SK-N-SH (cell line): ENCODE measurements at regions not wholly inside any gene's neighbourhood (a gene's known extent, or its start where the extent isn't known, plus 50 kb on each side); places are given as distances from the start of the nearest gene placed in this dataset.

Source experiments
- CTCF ChIA-PET: fragments of 300-600, 350-600 bp; formaldehyde crosslinking; extraction: SDS; loops from one replicate; lab custom pipeline; 2021; lab: Yijun Ruan, JAX
- POLR2A ChIA-PET: fragments of 350-600 bp; sonication (Branson Sonifier 250); formaldehyde crosslinking; extraction: SDS; loops from one replicate; lab custom pipeline; 2020; ENCODE audit warnings: antibody characterized with exemption, inconsistent platforms; lab: Yijun Ruan, JAX
- DNase-seq: peaks from one replicate; pipeline ENCODE4 v3.0.0; 2012
- H2AFZ ChIP-seq: fragments of 200-600 bp; sonication (generic); 2 replicates; pipeline ENCODE4 v1.8.1; 2016; ENCODE audit warnings: antibody characterized with exemption, mild to moderate bottlenecking, low read depth
- H3F3A ChIP-seq: fragments of 200-600 bp; sonication (generic); replicated peaks from 2 replicates; pipeline ENCODE3; 2016; ENCODE audit warnings: antibody characterized with exemption, mild to moderate bottlenecking; ENCODE audit not compliant: insufficient read depth
- H3K27ac ChIP-seq, 2 experiments: fragments of 200-500 bp in 1 of 2; fragments of 200-600 bp in 1 of 2; sonication (Bioruptor generic) in 1 of 2; sonication (generic), shearing (Covaris generic) in 1 of 2; 2 replicates each; pipeline versions ENCODE4 v1.5.1 to v1.6.1; 2014 to 2016; ENCODE audit warnings: low read depth in 2 of 2, inconsistent platforms in 1 of 2, low read length in 1 of 2, mild to moderate bottlenecking in 1 of 2, mixed read lengths in 1 of 2
- H3K27me3 ChIP-seq: fragments of 200-600 bp; sonication (generic), shearing (Covaris generic); 2 replicates; pipeline ENCODE4 v1.6.1; 2016; ENCODE audit warnings: mixed run types; ENCODE audit not compliant: insufficient read depth
- H3K36me3 ChIP-seq, 2 experiments: fragments of 200-500 bp in 1 of 2; fragments of 200-600 bp in 1 of 2; sonication (Bioruptor generic) in 1 of 2; sonication (generic) in 1 of 2; replicated peaks in 1 of 2; 2 replicates each; pipeline versions ENCODE3 to v1.5.1; 2014 to 2016; ENCODE audit warnings: low read length in 1 of 2, mild to moderate bottlenecking in 1 of 2; ENCODE audit not compliant: insufficient read depth in 2 of 2, control insufficient read depth in 1 of 2
- H3K4me1 ChIP-seq, 2 experiments: fragments of 200-500 bp in 1 of 2; fragments of 200-600 bp in 1 of 2; sonication (Bioruptor generic) in 1 of 2; sonication (generic), shearing (Covaris generic) in 1 of 2; 2 replicates each; pipeline versions ENCODE4 v1.5.1 to v1.6.1; 2014 to 2016; ENCODE audit warnings: low read depth in 1 of 2, low read length in 1 of 2, mixed run types in 1 of 2; ENCODE audit not compliant: insufficient read depth in 2 of 2, control insufficient read depth in 1 of 2
- H3K4me2 ChIP-seq: fragments of 200-600 bp; sonication (generic), shearing (Covaris generic); 2 replicates; pipeline ENCODE4 v1.6.1; 2017; ENCODE audit warnings: mixed run types
- H3K4me3 ChIP-seq, 2 experiments: fragments of 200-500 bp in 1 of 2; fragments of 200-600 bp in 1 of 2; sonication (Bioruptor generic) in 1 of 2; sonication (generic), shearing (Covaris generic) in 1 of 2; 2 replicates each; pipeline versions ENCODE4 v1.5.1 to v1.8.1; 2014 to 2016; ENCODE audit warnings: low read depth in 2 of 2, inconsistent platforms in 1 of 2, low read length in 1 of 2, mild to moderate bottlenecking in 1 of 2, mixed read lengths in 1 of 2, moderate library complexity in 1 of 2
- H3K79me2 ChIP-seq: fragments of 200-600 bp; sonication (generic); 2 replicates; pipeline ENCODE4 v1.8.1; 2017; ENCODE audit warnings: mild to moderate bottlenecking; ENCODE audit not compliant: insufficient read depth
- H3K9ac ChIP-seq: fragments of 200-600 bp; sonication (generic); 2 replicates; pipeline ENCODE4 v1.6.1; 2017; ENCODE audit warnings: mixed run types
- H3K9me2 ChIP-seq: fragments of 200-600 bp; sonication (generic); 2 replicates; pipeline ENCODE4 v1.6.1; 2017; ENCODE audit warnings: mixed run types
- H3K9me3 ChIP-seq: fragments of 200-600 bp; sonication (generic); 2 replicates; pipeline ENCODE4 v1.6.1; 2017; ENCODE audit warnings: mixed run types, mild to moderate bottlenecking, moderate library complexity
- H4K20me1 ChIP-seq: fragments of 200-600 bp; sonication (generic); 2 replicates; pipeline ENCODE4 v1.6.1; 2017; ENCODE audit warnings: mild to moderate bottlenecking, mixed run types; ENCODE audit not compliant: insufficient read depth
- CHD2 ChIP-seq: fragments of 150-350 bp; IDR thresholded peaks from 2 replicates; pipeline ENCODE4 v1.6.1; 2018; ENCODE audit warnings: low read length; ENCODE audit not compliant: partially characterized antibody
- ELF1 ChIP-seq: IDR thresholded peaks from 2 replicates; pipeline ENCODE4 v1.4.0; 2012
- FOSL2 ChIP-seq: IDR thresholded peaks from 2 replicates; pipeline ENCODE4 v1.4.0; 2012; ENCODE audit warnings: low read depth, mild to moderate bottlenecking, moderate library complexity, borderline replicate concordance
- FOXJ3 ChIP-seq: sonication (generic); formaldehyde crosslinking; IDR thresholded peaks from 2 replicates; pipeline ENCODE4 v1.5.1; 2020; ENCODE audit warnings: mild to moderate bottlenecking, missing genetic modification reagents
- GABPA ChIP-seq: IDR thresholded peaks from 2 replicates; pipeline ENCODE4 v1.4.0; 2012; ENCODE audit warnings: low read depth, mild to moderate bottlenecking
- GATA2 ChIP-seq: sonication (generic); formaldehyde crosslinking; IDR thresholded peaks from 2 replicates; pipeline ENCODE4 v1.5.0; 2020; ENCODE audit warnings: mild to moderate bottlenecking, missing genetic modification reagents
- IRF3 ChIP-seq: fragments of 150-350 bp; IDR thresholded peaks from 2 replicates; pipeline ENCODE4 v1.6.1; 2016; ENCODE audit warnings: mild to moderate bottlenecking, low read depth, low read length
- MEF2A ChIP-seq: IDR thresholded peaks from 2 replicates; pipeline ENCODE4 v1.4.0; 2012; ENCODE audit warnings: low read depth, borderline replicate concordance
- NFIC ChIP-seq: IDR thresholded peaks from 2 replicates; pipeline ENCODE4 v1.4.0; 2012; ENCODE audit warnings: borderline replicate concordance
- NRF1 ChIP-seq: IDR thresholded peaks from 2 replicates; pipeline ENCODE4 v1.6.1; 2012; ENCODE audit warnings: low read depth, mild to moderate bottlenecking, low read length
- RXRA ChIP-seq: IDR thresholded peaks from 2 replicates; pipeline ENCODE4 v1.4.0; 2012; ENCODE audit warnings: low read depth, mild to moderate bottlenecking, borderline replicate concordance
- SMC3 ChIP-seq: IDR thresholded peaks from 2 replicates; pipeline ENCODE4 v1.6.1; 2012; ENCODE audit warnings: low read depth, low read length, improper control_type of control experiment
- USF1 ChIP-seq: IDR thresholded peaks from 2 replicates; pipeline ENCODE4 v1.4.0; 2012; ENCODE audit warnings: low read depth, borderline replicate concordance
- ZBTB33 ChIP-seq: IDR thresholded peaks from 2 replicates; pipeline ENCODE4 v1.4.0; 2012; ENCODE audit warnings: low read depth, borderline replicate concordance
- WGBS: methylation state at CpG from one replicate; pipeline ENCODE4 v1.1.6; 2017; ENCODE audit warnings: low lambda C conversion rate; 5-methylcytosine and 5-hydroxymethylcytosine counted together

- WGBS: 52% methylated on average over 3 of the region's 3 CpGs
- CTCF ChIA-PET: no interaction called here
- no peak for DNase-seq
Measured at GRCh38 chr10:10519674-10520073, 498.0 kb upstream of the CELF2 start.

More at GRCh38 chr10:10519674-10520073, 498.0 kb upstream of the CELF2 start:
- Histone ChIP-seq H3K4me1 (no peaks in the 10 kb centered on the region; a peak in 1 of 4 replicates), H3K9ac (no peak overlapping the region), H4K20me1 (no peaks in the 10 kb centered on the region), H3K27me3 (no peaks in the 10 kb centered on the region), H3K79me2 (no peaks in the 10 kb centered on the region), H3K4me2 (no peak overlapping the region), H3K36me3 (no peaks in the 10 kb centered on the region), H3K9me2 (no peaks in the 10 kb centered on the region), H3K4me3 (no peak overlapping the region), H3F3A (no peaks in the 10 kb centered on the region), H3K9me3 (no peaks in the 10 kb centered on the region), H2AFZ (no peak overlapping the region), H3K27ac (no peak overlapping the region)
- TF ChIP-seq FOXJ3 (CRISPR knock-in tag): no peak
- no peak for TF ChIP-seq GATA2 (CRISPR knock-in tag)
- TF ChIP-seq SMC3: no peak
- TF ChIP-seq MEF2A: no peak
- no peak for TF ChIP-seq CHD2
- TF ChIP-seq NRF1: no peak
- no peak for TF ChIP-seq FOSL2
- TF ChIP-seq NFIC: no peak
- TF ChIP-seq ZBTB33: no peak
- no peak for TF ChIP-seq IRF3
- no peak for TF ChIP-seq ELF1
- no peak for TF ChIP-seq USF1
- no peak for TF ChIP-seq RXRA
- TF ChIP-seq GABPA: no peak
- POLR2A ChIA-PET: no interaction called here
